HEK293T (cell line): ENCODE measurements at regions not wholly inside any gene's neighbourhood (a gene's known extent, or its start where the extent isn't known, plus 50 kb on each side); places are given as distances from the start of the nearest gene placed in this dataset.

Experiments used
- CTCF ChIA-PET: fragments of 350-600 bp; formaldehyde crosslinking; extraction: SDS; loops from one replicate; lab custom pipeline; 2021; ENCODE audit warnings: antibody characterized with exemption, inconsistent platforms; lab: Yijun Ruan, JAX
- POLR2A ChIA-PET: fragments of 350-600 bp; formaldehyde crosslinking; extraction: SDS; loops from one replicate; lab custom pipeline; 2020; ENCODE audit warnings: antibody characterized with exemption, inconsistent platforms; lab: Yijun Ruan, JAX
- DNase-seq: peaks from one replicate; pipeline ENCODE4 v3.0.0; 2012; ENCODE audit warnings: mixed read lengths; ENCODE audit errors: extremely low spot score
- ARNT ChIP-seq: fragments of 450-650 bp; IDR thresholded peaks from 2 replicates; pipeline ENCODE4 v1.6.1; 2017; ENCODE audit warnings: mild to moderate bottlenecking
- BHLHE40 ChIP-seq: fragments of 450-650 bp; IDR thresholded peaks from 2 replicates; pipeline ENCODE4 v1.6.1; 2016; ENCODE audit warnings: mild to moderate bottlenecking, moderate library complexity, borderline replicate concordance
- CTBP1 ChIP-seq: fragments of 450-650 bp; IDR thresholded peaks from 2 replicates; pipeline ENCODE4 v1.6.1; 2016; ENCODE audit warnings: borderline replicate concordance
- ELF4 ChIP-seq: fragments of 450-650 bp; IDR thresholded peaks from 2 replicates; pipeline ENCODE4 v1.6.1; 2017; ENCODE audit warnings: antibody characterized with exemption
- FOXA1 ChIP-seq: fragments of 450-650 bp; IDR thresholded peaks from 2 replicates; pipeline ENCODE4 v1.6.1; 2016; ENCODE audit warnings: mild to moderate bottlenecking
- FOXK2 ChIP-seq: fragments of 450-650 bp; IDR thresholded peaks from 2 replicates; pipeline ENCODE4 v1.6.1; 2016; ENCODE audit warnings: mild to moderate bottlenecking
- FOXM1 ChIP-seq: fragments of 450-650 bp; IDR thresholded peaks from 2 replicates; pipeline ENCODE4 v1.6.1; 2017; ENCODE audit warnings: mild to moderate bottlenecking, borderline replicate concordance
- HDGF ChIP-seq: fragments of 450-650 bp; IDR thresholded peaks from 2 replicates; pipeline ENCODE4 v1.6.1; 2017; ENCODE audit warnings: antibody characterized with exemption, borderline replicate concordance
- L3MBTL2 ChIP-seq: fragments of 450-650 bp; conservative IDR thresholded peaks from 2 replicates; pipeline ENCODE4 v1.6.1; 2016; ENCODE audit warnings: mild to moderate bottlenecking
- LEF1 ChIP-seq: fragments of 450-650 bp; IDR thresholded peaks from 2 replicates; pipeline ENCODE4 v1.6.1; 2017; ENCODE audit warnings: mild to moderate bottlenecking, borderline replicate concordance
- NFRKB ChIP-seq: fragments of 450-650 bp; IDR thresholded peaks from 2 replicates; pipeline ENCODE4 v1.6.1; 2016; ENCODE audit warnings: mild to moderate bottlenecking, moderate library complexity
- PKNOX1 ChIP-seq: fragments of 450-650 bp; IDR thresholded peaks from 2 replicates; pipeline ENCODE4 v1.6.1; 2016
- SP1 ChIP-seq: fragments of 450-650 bp; IDR thresholded peaks from 2 replicates; pipeline ENCODE4 v1.6.1; 2017
- SUZ12 ChIP-seq: fragments of 450-650 bp; IDR thresholded peaks from 2 replicates; pipeline ENCODE4 v1.6.1; 2016; ENCODE audit warnings: mild to moderate bottlenecking
- TARDBP ChIP-seq: fragments of 450-650 bp; IDR thresholded peaks from 2 replicates; pipeline ENCODE4 v1.6.1; 2016
- ZNF384 ChIP-seq: fragments of 450-650 bp; IDR thresholded peaks from 2 replicates; pipeline ENCODE4 v1.6.1; 2016

GRCh38 chr11:91800208-91800914, 424.3 kb upstream of the FAT3 start:
- ChIA-PET POLR2A (no interaction called here), CTCF (no interaction called here)
- DNase-seq: no peak
- no peak for TF ChIP-seq HDGF
- TF ChIP-seq LEF1: no peak
- no peak for TF ChIP-seq L3MBTL2
- TF ChIP-seq FOXM1: no peak
- TF ChIP-seq ARNT: no peak
- no peak for TF ChIP-seq ELF4
- TF ChIP-seq TARDBP: no peak
- TF ChIP-seq FOXA1: no peak
- TF ChIP-seq FOXK2: no peak
- no peak for TF ChIP-seq SP1
- no peak for TF ChIP-seq CTBP1
- TF ChIP-seq PKNOX1: no peak
- no peak for TF ChIP-seq NFRKB
- no peak for TF ChIP-seq SUZ12
- TF ChIP-seq ZNF384: no peak
- no peak for TF ChIP-seq BHLHE40

- ChIA-PET CTCF (no interaction called here), POLR2A (no interaction called here)
- DNase-seq: no peak
- TF ChIP-seq ELF4: no peak
- TF ChIP-seq SUZ12: no peak
- TF ChIP-seq PKNOX1: no peak
- TF ChIP-seq ZNF384: no peak
- no peak for TF ChIP-seq L3MBTL2
- no peak for TF ChIP-seq FOXK2
- TF ChIP-seq FOXM1: no peak
- TF ChIP-seq NFRKB: no peak
- TF ChIP-seq CTBP1: no peak
- no peak for TF ChIP-seq BHLHE40
- TF ChIP-seq LEF1: no peak
- no peak for TF ChIP-seq HDGF
- TF ChIP-seq ARNT: no peak
- no peak for TF ChIP-seq FOXA1
- TF ChIP-seq SP1: no peak
- no peak for TF ChIP-seq TARDBP
Measured at GRCh38 chr11:91798240-91798639, 426.4 kb upstream of the FAT3 start.

GRCh38 chr11:91796999-91797398, 427.6 kb upstream of the FAT3 start:
- POLR2A ChIA-PET: no interaction called here
- TF ChIP-seq TARDBP: no peak
- no peak for TF ChIP-seq ZNF384
- TF ChIP-seq L3MBTL2: no peak
- TF ChIP-seq LEF1: no peak
- no peak for TF ChIP-seq CTBP1
- DNase-seq: no peak
- CTCF ChIA-PET: no interaction called here

GRCh38 chr11:91795139-91795887, 429.3 kb upstream of the FAT3 start:
- ChIA-PET CTCF (no interaction called here), POLR2A (no interaction called here)
- DNase-seq: no peak
- TF ChIP-seq FOXK2: no peak

- TF ChIP-seq TARDBP: no peak
- no peak for TF ChIP-seq FOXA1
- TF ChIP-seq FOXK2: no peak
- no peak for TF ChIP-seq SUZ12
- DNase-seq: no peak
- ChIA-PET CTCF (no interaction called here), POLR2A (no interaction called here)
Measured at GRCh38 chr11:91794146-91794545, 430.5 kb upstream of the FAT3 start.

GRCh38 chr11:91792779-91793262, 431.8 kb upstream of the FAT3 start:
- TF ChIP-seq L3MBTL2 (no peak), CTBP1 (no peak)
- CTCF ChIA-PET: no interaction called here
- POLR2A ChIA-PET: no interaction called here
- no peak for DNase-seq

GRCh38 chr11:91791171-91791468, 433.5 kb upstream of the FAT3 start:
- DNase-seq: no peak
- no peak for TF ChIP-seq FOXA1
- TF ChIP-seq PKNOX1: no peak
- no peak for TF ChIP-seq ZNF384
- TF ChIP-seq TARDBP: no peak
- no peak for TF ChIP-seq ELF4
- TF ChIP-seq HDGF: no peak
- TF ChIP-seq SP1: no peak
- no peak for TF ChIP-seq FOXK2
- no peak for TF ChIP-seq SUZ12
- no peak for TF ChIP-seq CTBP1
- no peak for TF ChIP-seq NFRKB
- no peak for TF ChIP-seq FOXM1
- TF ChIP-seq BHLHE40: no peak
- TF ChIP-seq L3MBTL2: no peak
- no peak for TF ChIP-seq ARNT
- TF ChIP-seq LEF1: no peak
- CTCF ChIA-PET: no interaction called here
- POLR2A ChIA-PET: no interaction called here
